IMR-90 (cell line): ENCODE measurements at regions not wholly inside any gene's neighbourhood (a gene's known extent, or its start where the extent isn't known, plus 50 kb on each side); places are given as distances from the start of the nearest gene placed in this dataset.

Experiments
- ATAC-seq: fragments of 200-7000 bp; cut with Tn5 transposase; 2 replicates; pipeline ENCODE4 v1.9.1; 2020; ENCODE audit warnings: low read depth, mild to moderate bottlenecking, moderate library complexity
- BruUV-seq: library from RNA; stranded (reverse); fragments of 400-500 nt; replicated peaks from 2 replicates; lab custom pipeline; 2021; lab: Mats Ljungman, UMichigan
- CTCF ChIA-PET: fragments of 300-600 bp; formaldehyde crosslinking; extraction: SDS; loops from one replicate; lab custom pipeline; 2021; ENCODE audit warnings: antibody characterized with exemption; lab: Yijun Ruan, JAX
- POLR2A ChIA-PET: fragments of 300-600 bp; sonication (Branson Sonifier 250); formaldehyde crosslinking; loops from one replicate; lab custom pipeline; 2022; ENCODE audit warnings: antibody characterized with exemption; ENCODE audit not compliant: unreplicated experiment; lab: Charles Lee
- DNase-seq: peaks from one replicate; pipeline ENCODE4 v3.0.0; 2013
- H2AFZ ChIP-seq: replicated peaks from 2 replicates; pipeline ENCODE3; 2013; ENCODE audit warnings: low read length, mild to moderate bottlenecking; ENCODE audit not compliant: poor library complexity
- H2AK5ac ChIP-seq: 2 replicates; pipeline ENCODE4 v1.6.1; 2013; ENCODE audit warnings: low read depth, low read length, inconsistent platforms
- H2AK9ac ChIP-seq: replicated peaks from 2 replicates; pipeline ENCODE3; 2013; ENCODE audit warnings: mild to moderate bottlenecking, low read depth, low read length, moderate library complexity; ENCODE audit not compliant: poor library complexity
- H2BK120ac ChIP-seq: 2 replicates; pipeline ENCODE4 v1.6.1; 2013; ENCODE audit warnings: low read depth, low read length, inconsistent platforms
- H2BK15ac ChIP-seq: 3 replicates; pipeline ENCODE4 v1.6.1; 2013; ENCODE audit warnings: low read depth, low read length, inconsistent platforms
- H2BK20ac ChIP-seq: 2 replicates; pipeline ENCODE4 v1.6.1; 2013; ENCODE audit warnings: low read depth, mild to moderate bottlenecking, inconsistent platforms, low read length, moderate library complexity
- H2BK5ac ChIP-seq: 2 replicates; pipeline ENCODE4 v1.6.1; 2013; ENCODE audit warnings: mild to moderate bottlenecking, low read depth, low read length, inconsistent platforms; ENCODE audit not compliant: poor library complexity, severe bottlenecking
- H3K14ac ChIP-seq: replicated peaks from 2 replicates; pipeline ENCODE4 v1.6.1; 2013; ENCODE audit warnings: low read depth, low read length, inconsistent platforms
- H3K18ac ChIP-seq: 2 replicates; pipeline ENCODE4 v1.6.1; 2013; ENCODE audit warnings: low read depth, low read length, control low read depth
- H3K23ac ChIP-seq: 2 replicates; pipeline ENCODE4 v1.6.1; 2013; ENCODE audit warnings: low read depth, low read length, inconsistent platforms
- H3K27ac ChIP-seq: 2 replicates; pipeline ENCODE4 v1.5.1; 2013; ENCODE audit warnings: mild to moderate bottlenecking, control low read depth, low read length; ENCODE audit not compliant: insufficient read depth
- H3K27me3 ChIP-seq: 2 replicates; pipeline ENCODE4 v1.6.1; 2013; ENCODE audit warnings: low read length; ENCODE audit not compliant: control insufficient read depth, insufficient read depth
- H3K36me3 ChIP-seq: 2 replicates; pipeline ENCODE4 v1.6.1; 2013; ENCODE audit warnings: low read length, mixed read lengths; ENCODE audit not compliant: control insufficient read depth, insufficient read depth
- H3K4ac ChIP-seq: 2 replicates; pipeline ENCODE4 v1.6.1; 2013; ENCODE audit warnings: low read depth, low read length, inconsistent platforms
- H3K4me1 ChIP-seq: 2 replicates; pipeline ENCODE4 v1.6.1; 2013; ENCODE audit warnings: low read length, mixed read lengths; ENCODE audit not compliant: control insufficient read depth, insufficient read depth
- H3K4me2 ChIP-seq: 2 replicates; pipeline ENCODE4 v1.6.1; 2013; ENCODE audit warnings: low read depth, mild to moderate bottlenecking, control low read depth, low read length, moderate library complexity
- H3K4me3 ChIP-seq: 2 replicates; pipeline ENCODE4 v1.5.1; 2013; ENCODE audit warnings: low read depth, mild to moderate bottlenecking, control low read depth, low read length, moderate library complexity; ENCODE audit not compliant: insufficient read depth
- H3K56ac ChIP-seq: 2 replicates; pipeline ENCODE4 v1.6.1; 2013; ENCODE audit warnings: low read length, inconsistent platforms; ENCODE audit not compliant: insufficient read depth; ENCODE audit errors: extremely low read depth
- H3K79me1 ChIP-seq, 2 experiments: 2 replicates each; pipeline ENCODE4 v1.6.1; 2013; ENCODE audit warnings: low read length in 2 of 2, inconsistent platforms in 1 of 2, low read depth in 1 of 2
- H3K9ac ChIP-seq: 2 replicates; pipeline ENCODE4 v1.6.1; 2013; ENCODE audit warnings: low read depth, low read length, control low read depth
- H3K9me1 ChIP-seq: 2 replicates; pipeline ENCODE4 v1.6.1; 2013; ENCODE audit warnings: low read length, inconsistent platforms; ENCODE audit not compliant: insufficient read depth
- H3K9me3 ChIP-seq: 2 replicates; pipeline ENCODE4 v1.6.1; 2013; ENCODE audit warnings: low read length; ENCODE audit not compliant: control insufficient read depth, insufficient read depth
- H4K20me1 ChIP-seq: 2 replicates; pipeline ENCODE4 v1.6.1; 2013; ENCODE audit warnings: low read length, inconsistent platforms; ENCODE audit not compliant: insufficient read depth
- H4K5ac ChIP-seq: 2 replicates; pipeline ENCODE4 v1.6.1; 2013; ENCODE audit warnings: mild to moderate bottlenecking, low read depth, low read length, control low read depth
- H4K8ac ChIP-seq, 2 experiments: 2 replicates each; pipeline ENCODE4 v1.6.1; 2013; ENCODE audit warnings: low read depth in 2 of 2, low read length in 2 of 2, control low read depth in 1 of 2, inconsistent platforms in 1 of 2
- H4K91ac ChIP-seq: 2 replicates; pipeline ENCODE4 v1.6.1; 2013; ENCODE audit warnings: low read depth, low read length, inconsistent platforms; ENCODE audit not compliant: insufficient read depth
- CTCF ChIP-seq: conservative IDR thresholded peaks from 2 replicates; pipeline ENCODE4 v1.5.1; 2012; ENCODE audit warnings: mild to moderate bottlenecking, low read depth, low read length, improper control_type of control experiment
- MAZ ChIP-seq: IDR thresholded peaks from 2 replicates; pipeline ENCODE4 v1.6.1; 2012; ENCODE audit warnings: low read depth, mild to moderate bottlenecking, low read length, improper control_type of control experiment, moderate library complexity, borderline replicate concordance
- NFE2L2 ChIP-seq: fragments of 150-350 bp; IDR thresholded peaks from 2 replicates; pipeline ENCODE4 v1.6.1; 2016; ENCODE audit warnings: low read depth, mild to moderate bottlenecking, low read length
- RAD21 ChIP-seq: IDR thresholded peaks from 2 replicates; pipeline ENCODE4 v1.6.1; 2012; ENCODE audit warnings: low read length, improper control_type of control experiment
- WGBS, 2 experiments: methylation state at CpG; one replicate each; pipeline versions ENCODE4 v1.1.5 to v1.1.7; 2013; ENCODE audit warnings: missing lambda C conversion rate in 2 of 2; ENCODE audit not compliant: insufficient read length in 1 of 2; ENCODE audit errors: extremely low coverage in 2 of 2; 5-methylcytosine and 5-hydroxymethylcytosine counted together
- dilution Hi-C: fragments of 300-500 bp; cut with HindIII; formaldehyde crosslinking; loops from one replicate; pipeline ENCODE4 v1.14.3; 2018; ENCODE audit warnings: low sequenced_read_pairs; ENCODE audit not compliant: unreplicated experiment
- in situ Hi-C: fragments of 300-500 bp; cut with MboI; formaldehyde crosslinking; loops from 3 replicates; pipeline ENCODE4 v1.14.3; 2019; ENCODE audit warnings: low sequenced_read_pairs, inconsistent platforms, mixed read lengths
- intact Hi-C: fragments of 100-400 bp; cut with micrococcal nuclease; formaldehyde crosslinking; loops from 2 replicates; pipeline ENCODE4 v1.10.0; 2022

DNA sequence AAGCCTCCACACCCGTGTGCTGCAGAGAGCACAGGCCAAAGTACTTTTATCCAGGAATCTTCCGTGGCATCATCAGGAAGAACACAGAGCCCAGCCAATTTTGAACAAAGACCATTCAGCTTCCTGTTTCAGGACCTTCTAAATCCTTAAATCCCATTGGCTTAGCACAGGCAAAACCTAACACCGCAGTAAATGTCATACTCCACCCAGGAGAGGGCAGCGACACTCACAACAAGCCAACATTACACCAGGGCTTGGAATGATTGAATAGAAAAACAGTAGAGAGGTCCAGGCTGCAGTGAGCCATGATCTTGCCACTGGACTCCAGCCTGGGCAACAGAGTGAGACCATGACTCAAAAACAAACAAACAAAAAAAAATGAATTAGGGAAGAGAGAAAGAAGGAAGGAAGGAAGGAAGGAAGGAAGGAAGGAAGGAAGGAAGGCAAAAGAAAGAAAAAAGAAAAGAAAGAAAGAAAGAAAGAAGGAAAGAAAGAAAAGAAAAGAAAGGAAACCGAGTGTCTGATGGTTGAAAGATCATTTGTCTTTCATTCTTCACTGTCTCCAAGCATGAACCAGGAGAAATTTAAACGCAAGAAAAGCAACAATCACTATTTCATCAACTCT is 144.6 kb upstream of the SATB2 start:
- intact Hi-C loops, result no loop called here

More for the DNA sequence above, 144.6 kb upstream of the SATB2 start:
- Histone ChIP-seq H4K5ac (no peak overlapping the region), H3K9me1 (no peaks in the 10 kb centered on the region), H4K91ac (no peak overlapping the region), H2AK9ac (no peak overlapping the region), H3K9ac (no peak overlapping the region), H2BK5ac (no peak overlapping the region), H3K36me3 (no peaks in the 10 kb centered on the region), H3K56ac (no peak overlapping the region), H2BK120ac (no peak overlapping the region), H3K27me3 (peaks cover 11% of the 10 kb centered on the region), H3K18ac (no peak overlapping the region), H4K8ac (no peak overlapping the region), H2BK15ac (no peak overlapping the region), H2AFZ (no peak overlapping the region), H2BK20ac (no peak overlapping the region), H3K14ac (no peak overlapping the region), H3K23ac (no peak overlapping the region), H2AK5ac (no peak overlapping the region), H3K4me1 (no peaks in the 10 kb centered on the region), H3K4me2 (no peak overlapping the region), H3K4ac (no peak overlapping the region), H4K20me1 (no peaks in the 10 kb centered on the region), H3K9me3 (no peaks in the 10 kb centered on the region), H3K4me3 (no peak overlapping the region), H3K27ac (no peak overlapping the region), H3K79me1 (no peaks in the 10 kb centered on the region)
- no TSS peak for BruUV-seq
- DNase-seq, result no peak
- ChIA-PET CTCF (no interaction called here), POLR2A (no interaction called here)
- no peak for ATAC-seq
- in situ Hi-C loops (no loop called here), dilution Hi-C loops (no loop called here)
- WGBS, 2 experiments, result no CpG with 5 or more reads among the region's 6 CpGs
- no peak for TF ChIP-seq RAD21
- no peak for TF ChIP-seq NFE2L2
- TF ChIP-seq MAZ, result no peak
- no peak for TF ChIP-seq CTCF
